GM12878 (cell line): ENCODE measurements at regions not wholly inside any gene's neighbourhood (a gene's known extent, or its start where the extent isn't known, plus 50 kb on each side); places are given as distances from the start of the nearest gene placed in this dataset.

Source experiments
- ATAC-seq: fragments of 200-7000 bp; cut with Tn5 transposase; 3 replicates; pipeline ENCODE4 v1.9.1; 2020; ENCODE audit warnings: mild to moderate bottlenecking, moderate library complexity
- BruUV-seq: library from RNA; stranded (reverse); fragments of 400-500 nt; replicated peaks from 2 replicates; lab custom pipeline; 2021; lab: Mats Ljungman, UMichigan
- CTCF ChIA-PET: fragments of 300-600 bp; sonication (Branson Sonifier 250); formaldehyde crosslinking; extraction: SDS; loops from one replicate; lab custom pipeline; 2021; ENCODE audit warnings: inconsistent platforms; lab: Yijun Ruan, JAX
- POLR2A ChIA-PET: fragments of 350-600 bp; formaldehyde crosslinking; extraction: SDS; loops from one replicate; lab custom pipeline; 2021; ENCODE audit warnings: inconsistent platforms; lab: Charles Lee
- RAD21 ChIA-PET: fragments of 300-600 bp; sonication (Branson Sonifier 250); formaldehyde crosslinking; loops from one replicate; lab custom pipeline; 2023; ENCODE audit warnings: antibody characterized with exemption; ENCODE audit not compliant: unreplicated experiment; lab: Charles Lee
- SMC1A ChIA-PET: fragments of 300-600 bp; sonication (Branson Sonifier 250); formaldehyde crosslinking; loops from one replicate; lab custom pipeline; 2023; ENCODE audit not compliant: unreplicated experiment, uncharacterized antibody; lab: Charles Lee
- DNase-seq: peaks from one replicate; pipeline ENCODE4 v3.0.0-alpha.2; 2011; ENCODE audit warnings: low read depth, low spot score
- FAIRE-seq: peaks from 3 replicates; lab custom pipeline; 2011; peaks lifted over from hg19 to GRCh38; lab: Jason Lieb, UNC
- H2AFZ ChIP-seq: 2 replicates; pipeline ENCODE4 v1.6.0; 2011; ENCODE audit warnings: low read depth, low read length, control low read depth; ENCODE audit not compliant: control insufficient read depth
- H3K27ac ChIP-seq: 2 replicates; pipeline ENCODE4 v1.5.1; 2011; ENCODE audit warnings: control low read depth; ENCODE audit not compliant: control insufficient read depth, insufficient read depth
- H3K27me3 ChIP-seq, 2 experiments: replicated peaks in 1 of 2; 2 replicates each; pipeline versions ENCODE4 v1.6.0 to v1.6.1; 2011; ENCODE audit warnings: low read length in 1 of 2; ENCODE audit not compliant: control insufficient read depth in 2 of 2, insufficient read depth in 2 of 2
- H3K36me3 ChIP-seq, 2 experiments: 2 replicates each; pipeline ENCODE4 v1.5.1; 2011; ENCODE audit warnings: low read length in 1 of 2; ENCODE audit not compliant: control insufficient read depth in 2 of 2, insufficient read depth in 2 of 2
- H3K4me1 ChIP-seq: 2 replicates; pipeline ENCODE4 v1.6.1; 2011; ENCODE audit warnings: mild to moderate bottlenecking, low read length, moderate library complexity, mixed read lengths; ENCODE audit not compliant: control insufficient read depth, insufficient read depth
- H3K4me2 ChIP-seq: 2 replicates; pipeline ENCODE4 v1.6.0; 2011; ENCODE audit warnings: control low read depth; ENCODE audit not compliant: control insufficient read depth, insufficient read depth
- H3K4me3 ChIP-seq: fragments of 200-600 bp; sonication (generic); 2 replicates; pipeline ENCODE4 v1.5.1; 2016
- H3K79me2 ChIP-seq: 2 replicates; pipeline ENCODE4 v1.6.0; 2011; ENCODE audit warnings: low read length; ENCODE audit not compliant: control insufficient read depth, insufficient read depth
- H3K9ac ChIP-seq: 2 replicates; pipeline ENCODE4 v1.8.0; 2011; ENCODE audit warnings: low read length, control low read depth, mixed read lengths; ENCODE audit not compliant: control insufficient read depth, insufficient read depth
- H3K9me3 ChIP-seq: replicated peaks from 3 replicates; pipeline ENCODE4 v1.5.1; 2011; ENCODE audit warnings: mild to moderate bottlenecking, low read length; ENCODE audit not compliant: control insufficient read depth, insufficient read depth
- H4K20me1 ChIP-seq: 2 replicates; pipeline ENCODE4 v1.6.0; 2011; ENCODE audit not compliant: control insufficient read depth, insufficient read depth
- BCL3 ChIP-seq: IDR thresholded peaks from 2 replicates; pipeline ENCODE4 v1.6.1; 2011; ENCODE audit warnings: borderline replicate concordance, low read depth, mild to moderate bottlenecking, moderate library complexity, low read length; ENCODE audit not compliant: insufficient read depth, poor library complexity, severe bottlenecking
- CREB1 ChIP-seq: IDR thresholded peaks from 2 replicates; pipeline ENCODE4 v1.6.1; 2012; ENCODE audit warnings: low read depth, mild to moderate bottlenecking, inconsistent platforms
- KAT2A ChIP-seq: conservative IDR thresholded peaks from 2 replicates; pipeline ENCODE4 v1.6.1; 2011; ENCODE audit warnings: low read depth, low read length; ENCODE audit not compliant: control insufficient read depth
- KLF5 ChIP-seq: fragments of 450-650 bp; IDR thresholded peaks from 2 replicates; pipeline ENCODE4 v1.6.1; 2014; ENCODE audit warnings: mild to moderate bottlenecking; ENCODE audit not compliant: partially characterized antibody
- NFIC ChIP-seq: IDR thresholded peaks from 2 replicates; pipeline ENCODE4 v1.6.1; 2012; ENCODE audit warnings: low read depth, mild to moderate bottlenecking, inconsistent platforms, low read length, moderate library complexity
- NRF1 ChIP-seq: conservative IDR thresholded peaks from 2 replicates; pipeline ENCODE4 v1.6.1; 2011; ENCODE audit warnings: mild to moderate bottlenecking, low read depth, low read length, improper control_type of control experiment
- RCOR1 ChIP-seq: conservative IDR thresholded peaks from 2 replicates; pipeline ENCODE4 v1.6.1; 2012; ENCODE audit warnings: low read depth, low read length, improper control_type of control experiment
- TAF1 ChIP-seq: IDR thresholded peaks from 2 replicates; pipeline ENCODE4 v1.6.1; 2011; ENCODE audit warnings: mild to moderate bottlenecking, low read depth, low read length, borderline replicate concordance
- ZBTB4 ChIP-seq: fragments of 450-650 bp; formaldehyde crosslinking; IDR thresholded peaks from 2 replicates; pipeline ENCODE4 v1.4.0; 2022; ENCODE audit warnings: mild to moderate bottlenecking, moderate library complexity
- WGBS: methylation state at CpG from one replicate; pipeline ENCODE4 v1.1.6; 2016; ENCODE audit warnings: low lambda C conversion rate; ENCODE audit not compliant: insufficient replicate concordance, insufficient coverage; ENCODE audit errors: missing lambda C conversion rate; 5-methylcytosine and 5-hydroxymethylcytosine counted together
- in situ Hi-C: fragments of 300-500 bp; cut with MboI; formaldehyde crosslinking; loops from 9 replicates; pipeline ENCODE4 v1.14.3; 2018; ENCODE audit warnings: mixed read lengths
- intact Hi-C: fragments of 100-400 bp; cut with micrococcal nuclease; formaldehyde crosslinking; loops from one replicate; pipeline ENCODE4 v1.14.2; 2022; ENCODE audit not compliant: unreplicated experiment
- TF ChIP-seq, protein P1 (sequence below): IDR thresholded peaks from 2 replicates; pipeline ENCODE4 v1.6.1; 2011; ENCODE audit warnings: borderline replicate concordance, low read depth, mild to moderate bottlenecking, moderate library complexity, mixed read lengths, low read length; ENCODE audit not compliant: insufficient read depth; ENCODE audit errors: extremely low read length

- Histone ChIP-seq H3K4me2 (no peak overlapping the region), H3K79me2 (no peaks in the 10 kb centered on the region), H4K20me1 (no peaks in the 10 kb centered on the region)
- TF ChIP-seq ZBTB4 (CRISPR knock-in tag) (no peak), RCOR1 (no peak)
- TF ChIP-seq, all 136 proteins: peak for 0
- DNase-seq (no peak), ATAC-seq (no peak), FAIRE-seq (no peak)
- intact Hi-C loops, result loop anchor here (10.0 kb wide), 1 partner anchor 61 kb away; no protein-coding TSS in a partner anchor
- POLR2A ChIA-PET, result no interaction called here
- Histone ChIP-seq H3K36me3 (no peaks in the 10 kb centered on the region), H3K27me3 (no peaks in the 10 kb centered on the region), H3K4me1 (no peaks in the 10 kb centered on the region), H3K4me3 (no peak overlapping the region), H3K9me3 (no peaks in the 10 kb centered on the region; the same call in 2 of the 3 replicates), H2AFZ (no peak overlapping the region), H3K9ac (no peak overlapping the region), H3K27ac (no peak overlapping the region)
- CTCF ChIA-PET, result no interaction called here
- in situ Hi-C loops, result no loop called here
- RAD21 ChIA-PET, result no interaction called here
- SMC1A ChIA-PET, result no interaction called here
- no TSS peak for BruUV-seq
- 27% methylated on average over 3 of the region's 3 CpGs for WGBS
Observed at GRCh38 chr9:79083621-79084020, 488.1 kb upstream of the TLE4 start.

DNA sequence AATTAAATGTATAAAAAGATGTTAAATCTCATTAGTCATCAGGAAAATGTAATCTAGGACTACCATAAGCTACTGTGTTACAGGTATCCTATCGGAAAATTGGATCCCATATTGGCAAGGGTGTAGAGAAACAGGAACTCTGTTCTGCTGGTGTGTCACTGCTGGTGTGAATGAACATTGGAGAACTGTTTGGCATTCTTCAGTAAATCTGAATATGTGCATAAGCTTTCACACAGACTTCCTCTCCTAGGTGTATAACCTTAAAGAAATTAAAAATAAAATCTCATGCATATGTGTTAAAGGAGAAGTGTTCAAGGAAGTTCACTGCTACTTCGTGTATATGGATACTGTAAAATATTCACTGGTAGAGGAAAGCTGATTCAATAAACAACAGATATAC is 484.6 kb upstream of the TLE4 start:
- FAIRE-seq, result no peak
- H3K27me3 ChIP-seq, result no peaks in the 10 kb centered on the region
- H3K79me2 ChIP-seq, result no peaks in the 10 kb centered on the region
- no peaks in the 10 kb centered on the region for H3K4me1 ChIP-seq
- intact Hi-C loops (loop anchor here (10.0 kb wide), 1 partner anchor 58 kb away; no protein-coding TSS in a partner anchor), in situ Hi-C loops (no loop called here)
- POLR2A ChIA-PET, result no interaction called here
- ATAC-seq, result no peak
- 17% methylated on average over 2 of the region's 2 CpGs for WGBS
- no peak overlapping the region for H2AFZ ChIP-seq
- no peak for DNase-seq
- RAD21 ChIA-PET, result interaction anchor here (1.4 kb wide), 1 partner anchor 486 kb away, joined by 3 read pairs; no protein-coding TSS in a partner anchor
- H3K36me3 ChIP-seq, result no peaks in the 10 kb centered on the region
- TF ChIP-seq TAF1 (no peak), NRF1 (no peak), KAT2A (no peak), BCL3 (no peak), CREB1 (no peak), KLF5 (no peak), NFIC (no peak)
- TF ChIP-seq, protein P1, sequence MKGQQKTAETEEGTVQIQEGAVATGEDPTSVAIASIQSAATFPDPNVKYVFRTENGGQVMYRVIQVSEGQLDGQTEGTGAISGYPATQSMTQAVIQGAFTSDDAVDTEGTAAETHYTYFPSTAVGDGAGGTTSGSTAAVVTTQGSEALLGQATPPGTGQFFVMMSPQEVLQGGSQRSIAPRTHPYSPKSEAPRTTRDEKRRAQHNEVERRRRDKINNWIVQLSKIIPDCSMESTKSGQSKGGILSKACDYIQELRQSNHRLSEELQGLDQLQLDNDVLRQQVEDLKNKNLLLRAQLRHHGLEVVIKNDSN, result no peak
- no peaks in the 10 kb centered on the region for H4K20me1 ChIP-seq
- CTCF ChIA-PET, result no interaction called here
- no peak overlapping the region for H3K4me2 ChIP-seq
- no TSS peak for BruUV-seq
- H3K9ac ChIP-seq, result no peak overlapping the region
- H3K27ac ChIP-seq, result no peak overlapping the region
- H3K4me3 ChIP-seq, result no peak overlapping the region
- H3K9me3 ChIP-seq, result no peaks in the 10 kb centered on the region; the same call in 2 of the 3 replicates
- SMC1A ChIA-PET, result no interaction called here
